Right atrium auricular region (tissue), 2 donors: ENCODE measurements at regions not wholly inside any gene's neighbourhood (a gene's known extent, or its start where the extent isn't known, plus 50 kb on each side); places are given as distances from the start of the nearest gene placed in this dataset.

Experiments
- DNase-seq: peaks from one replicate; pipeline ENCODE4 v3.0.0-alpha.2; 2019; ENCODE audit warnings: low spot score
- H3K27ac ChIP-seq, 2 donors: fragments of 200-600 bp; sonication (generic); 1 replicate in 1 of 2; 2 replicates in 1 of 2; pipeline ENCODE4 v1.5.1; 2016 to 2019
- H3K27me3 ChIP-seq, 2 donors: fragments of 200-600 bp; sonication (generic); one replicate each; pipeline versions ENCODE4 v1.5.1 to v1.6.0; 2017 to 2019
- H3K36me3 ChIP-seq: fragments of 200-600 bp; sonication (generic); one replicate; pipeline ENCODE4 v1.5.1; 2016
- H3K4me1 ChIP-seq, 2 donors: fragments of 200-600 bp; sonication (generic); one replicate each; pipeline versions ENCODE4 v1.5.1 to v1.6.0; 2017 to 2019
- H3K4me3 ChIP-seq, 2 donors: fragments of 200-600 bp; sonication (generic); 1 replicate in 1 of 2; 2 replicates in 1 of 2; pipeline ENCODE4 v1.5.1; 2017 to 2019; ENCODE audit warnings: mild to moderate bottlenecking in 1 of 2, moderate library complexity in 1 of 2
- H3K9me3 ChIP-seq, 2 donors: fragments of 200-600 bp; sonication (generic); one replicate each; pipeline ENCODE4 v1.5.1; 2019
- TF ChIP-seq, protein P1 (sequence below), 2 donors: fragments of 200-600 bp; sonication (generic); IDR thresholded peaks; one replicate each; pipeline ENCODE4 v1.5.1; 2019; ENCODE audit warnings: antibody characterized with exemption in 2 of 2

- no peaks in the 10 kb centered on the region for H3K27me3 ChIP-seq
- no peak overlapping the region for H3K4me3 ChIP-seq
- TF ChIP-seq, protein P1, sequence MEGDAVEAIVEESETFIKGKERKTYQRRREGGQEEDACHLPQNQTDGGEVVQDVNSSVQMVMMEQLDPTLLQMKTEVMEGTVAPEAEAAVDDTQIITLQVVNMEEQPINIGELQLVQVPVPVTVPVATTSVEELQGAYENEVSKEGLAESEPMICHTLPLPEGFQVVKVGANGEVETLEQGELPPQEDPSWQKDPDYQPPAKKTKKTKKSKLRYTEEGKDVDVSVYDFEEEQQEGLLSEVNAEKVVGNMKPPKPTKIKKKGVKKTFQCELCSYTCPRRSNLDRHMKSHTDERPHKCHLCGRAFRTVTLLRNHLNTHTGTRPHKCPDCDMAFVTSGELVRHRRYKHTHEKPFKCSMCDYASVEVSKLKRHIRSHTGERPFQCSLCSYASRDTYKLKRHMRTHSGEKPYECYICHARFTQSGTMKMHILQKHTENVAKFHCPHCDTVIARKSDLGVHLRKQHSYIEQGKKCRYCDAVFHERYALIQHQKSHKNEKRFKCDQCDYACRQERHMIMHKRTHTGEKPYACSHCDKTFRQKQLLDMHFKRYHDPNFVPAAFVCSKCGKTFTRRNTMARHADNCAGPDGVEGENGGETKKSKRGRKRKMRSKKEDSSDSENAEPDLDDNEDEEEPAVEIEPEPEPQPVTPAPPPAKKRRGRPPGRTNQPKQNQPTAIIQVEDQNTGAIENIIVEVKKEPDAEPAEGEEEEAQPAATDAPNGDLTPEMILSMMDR (IDR thresholded peaks at IDR 0.05), result no peak
- peaks cover 0 to 7% of the 10 kb centered on the region in 2 donors for H3K9me3 ChIP-seq
- H3K4me1 ChIP-seq, result peaks cover 0 to 7% of the 10 kb centered on the region in 2 donors
- no peak for DNase-seq
- H3K36me3 ChIP-seq, result no peaks in the 10 kb centered on the region
- H3K27ac ChIP-seq, result no peak overlapping the region
Observed at GRCh38 chr6:142569676-142570075, 267.9 kb downstream of the ADGRG6 start.

- H3K27ac ChIP-seq, result no peak overlapping the region
- no peaks in the 10 kb centered on the region for H3K36me3 ChIP-seq
- DNase-seq, result no peak
- peaks cover 0 to 7% of the 10 kb centered on the region in 2 donors for H3K9me3 ChIP-seq
- peaks cover 0 to 7% of the 10 kb centered on the region in 2 donors for H3K4me1 ChIP-seq
- TF ChIP-seq, protein P1 (IDR thresholded peaks at IDR 0.05), result no peak
- no peak overlapping the region for H3K4me3 ChIP-seq
- no peaks in the 10 kb centered on the region for H3K27me3 ChIP-seq
Observed at GRCh38 chr6:142570221-142570671, 268.4 kb downstream of the ADGRG6 start.

GRCh38 chr6:142592876-142593275, 291.1 kb downstream of the ADGRG6 start:
- H3K9me3 ChIP-seq, result peaks cover 0 to 17% of the 10 kb centered on the region in 2 donors
- H3K27me3 ChIP-seq, result no peaks in the 10 kb centered on the region
- TF ChIP-seq, protein P1 (IDR thresholded peaks at IDR 0.05), result no peak
- no peak overlapping the region for H3K27ac ChIP-seq
- no peaks in the 10 kb centered on the region for H3K36me3 ChIP-seq
- no peak overlapping the region for H3K4me3 ChIP-seq
- no peak for DNase-seq
- no peaks in the 10 kb centered on the region for H3K4me1 ChIP-seq

GRCh38 chr6:142597836-142598235, 296.0 kb downstream of the ADGRG6 start:
- no peaks in the 10 kb centered on the region for H3K36me3 ChIP-seq
- DNase-seq, result no peak
- peaks cover 0 to 4% of the 10 kb centered on the region in 2 donors for H3K9me3 ChIP-seq
- no peak overlapping the region for H3K27ac ChIP-seq
- H3K27me3 ChIP-seq, result no peaks in the 10 kb centered on the region
- no peaks in the 10 kb centered on the region for H3K4me1 ChIP-seq
- H3K4me3 ChIP-seq, result no peak overlapping the region
- TF ChIP-seq, protein P1 (IDR thresholded peaks at IDR 0.05), result no peak

- Histone ChIP-seq H3K27me3 (no peaks in the 10 kb centered on the region), H3K9me3 (peaks cover 0 to 4% of the 10 kb centered on the region in 2 donors), H3K4me3 (no peak overlapping the region), H3K36me3 (no peaks in the 10 kb centered on the region), H3K27ac (no peak overlapping the region), H3K4me1 (no peaks in the 10 kb centered on the region)
- TF ChIP-seq, protein P1 (IDR thresholded peaks at IDR 0.05), result no peak
- no peak for DNase-seq
Observed at GRCh38 chr6:142601427-142601826, 299.6 kb downstream of the ADGRG6 start.

DNA sequence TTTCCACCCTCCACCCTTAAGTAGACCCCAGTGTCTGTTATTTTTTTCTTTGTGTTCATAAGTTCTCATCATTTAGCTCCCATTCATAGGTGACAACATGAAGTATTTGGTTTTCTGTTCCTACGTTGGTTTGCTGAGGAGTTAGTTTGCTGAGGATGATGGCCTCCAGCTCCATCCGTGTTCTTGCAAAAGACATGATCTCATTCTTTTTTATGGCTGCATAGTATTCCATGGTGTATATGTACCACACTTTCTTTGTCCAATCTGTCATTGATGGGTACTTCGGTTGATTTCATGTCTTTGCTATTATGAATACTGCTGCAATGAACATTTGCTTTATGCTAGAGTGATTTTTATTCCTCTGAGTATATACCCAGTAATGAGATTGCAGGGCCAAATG, 301.2 kb downstream of the ADGRG6 start:
- H3K9me3 ChIP-seq, result peaks cover 0 to 4% of the 10 kb centered on the region in 2 donors
- no peaks in the 10 kb centered on the region for H3K4me1 ChIP-seq
- H3K4me3 ChIP-seq, result no peak overlapping the region
- no peaks in the 10 kb centered on the region for H3K27me3 ChIP-seq
- H3K27ac ChIP-seq, result no peak overlapping the region
- no peak for DNase-seq
- TF ChIP-seq, protein P1 (IDR thresholded peaks at IDR 0.05), result no peak
- no peaks in the 10 kb centered on the region for H3K36me3 ChIP-seq
